Frontal cortex (tissue), 3 donors: ENCODE measurements at regions not wholly inside any gene's neighbourhood (a gene's known extent, or its start where the extent isn't known, plus 50 kb on each side); places are given as distances from the start of the nearest gene placed in this dataset.
"Not testable (repeated sequence)": the region's sequence is repeated elsewhere in the genome, so short reads cannot be mapped to it uniquely, and the experiment has no call there.

Source experiments
- DNase-seq, 2 donors: peaks; one replicate each; pipeline ENCODE4 v3.0.0; 2012; ENCODE audit warnings: low spot score in 2 of 2
- FAIRE-seq: peaks from 2 replicates; lab custom pipeline; 2012; peaks lifted over from hg19 to GRCh38; lab: Jason Lieb, UNC
- donor health status: control.
- donor health status: control.
- donor health status: control.

DNA sequence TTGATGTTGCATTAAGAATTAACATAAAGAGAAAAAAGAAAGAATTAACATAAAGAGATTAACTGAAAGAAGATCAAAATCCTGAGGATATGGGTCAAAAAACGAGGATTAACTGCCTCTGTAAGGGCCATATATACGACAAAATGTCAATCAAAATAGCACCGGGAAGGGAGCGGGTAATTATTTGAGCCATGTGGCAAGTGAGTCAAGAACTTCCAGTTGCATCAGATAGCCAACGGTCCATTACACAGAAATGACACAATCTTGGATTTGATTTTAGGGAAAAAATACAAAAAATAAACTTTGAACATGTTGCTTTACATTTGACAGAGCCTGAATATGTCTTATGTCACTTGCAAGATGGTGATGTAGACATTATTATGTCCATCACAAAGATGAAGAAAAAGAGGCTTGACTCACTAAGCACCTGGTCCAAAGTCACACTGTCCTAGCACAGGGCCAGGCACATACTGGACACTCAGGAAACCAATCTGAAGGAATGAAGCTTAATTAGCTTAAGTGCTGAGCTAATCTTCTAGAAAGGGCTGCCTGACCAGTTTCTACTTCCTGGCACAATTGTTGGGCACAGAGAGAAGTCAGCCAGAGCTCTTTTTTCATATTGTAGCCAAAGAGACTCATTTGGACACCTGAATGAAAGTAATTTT, 273.2 kb upstream of the PAPPA start:
- FAIRE-seq (no peak), DNase-seq (no peak)

DNA sequence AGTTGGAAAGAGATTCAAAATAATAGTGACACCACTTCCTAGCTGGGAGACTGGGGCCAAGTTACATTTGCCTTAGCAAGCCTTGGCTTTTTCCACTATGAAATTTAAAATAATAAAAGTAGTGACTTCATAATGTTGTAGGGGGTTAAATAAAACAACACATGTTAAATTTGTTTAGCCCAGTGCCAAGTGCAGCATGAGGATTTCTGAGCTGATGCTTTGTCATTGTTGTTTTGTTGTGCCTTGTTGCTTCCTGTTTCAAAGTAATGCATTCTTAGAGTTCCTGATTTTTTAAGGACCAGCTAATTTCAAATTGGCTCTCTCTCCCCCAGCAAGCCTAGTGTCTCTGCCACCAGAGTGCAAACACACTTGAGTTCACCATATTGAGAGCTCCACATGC, 270.7 kb upstream of the PAPPA start:
- DNase-seq: no peak
- FAIRE-seq: no peak

- DNase-seq: peak in 1 of 2 donors; percentile 2
- FAIRE-seq: no peak
These were observed 269.9 kb upstream of the PAPPA start for GRCh38 chr9:115883467-115884329.

DNA sequence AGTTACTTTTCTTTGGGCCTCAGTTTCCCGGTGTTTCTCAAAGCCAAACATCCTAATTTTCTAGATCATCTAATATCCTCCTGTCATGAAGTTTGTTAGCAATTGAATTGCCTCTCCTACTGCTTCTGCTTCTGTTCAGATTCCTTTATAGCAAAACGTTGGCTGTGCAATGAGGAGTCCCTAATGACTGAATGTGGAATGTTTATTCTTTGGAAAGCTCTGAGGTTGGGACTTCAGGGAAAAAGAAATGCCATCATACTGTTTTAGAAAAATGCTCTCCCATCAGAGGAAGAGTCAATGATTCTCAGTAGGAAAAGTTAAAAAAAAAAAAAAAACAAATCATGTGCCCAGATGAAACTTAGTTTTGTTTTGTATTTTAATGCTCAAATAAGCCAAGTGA, 268.7 kb upstream of the PAPPA start:
- DNase-seq (no peak), FAIRE-seq (no peak)

GRCh38 chr9:115888131-115888530, 265.5 kb upstream of the PAPPA start:
- DNase-seq (no peak), FAIRE-seq (no peak)

GRCh38 chr9:115891929-115892328, 261.7 kb upstream of the PAPPA start:
- FAIRE-seq (no peak), DNase-seq (no peak)

DNA sequence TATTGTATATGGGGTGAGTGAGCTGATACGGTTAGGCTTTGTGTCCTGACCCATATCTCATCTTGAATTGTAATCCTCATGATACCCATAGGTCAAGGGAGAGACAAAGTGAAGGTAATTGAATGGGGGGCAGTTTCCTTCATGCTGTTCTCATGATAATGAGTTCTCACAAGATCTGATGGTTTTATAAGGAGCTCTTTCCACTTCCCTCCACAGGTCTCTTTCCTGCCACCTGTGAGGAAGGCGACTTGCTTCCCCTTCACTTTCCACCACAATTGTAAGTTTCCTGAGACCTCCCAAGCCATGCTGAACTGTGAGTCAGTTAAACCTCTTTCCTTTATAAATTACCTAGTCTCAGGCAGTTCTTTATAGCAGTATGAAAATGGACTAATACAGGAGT, 255.1 kb upstream of the PAPPA start:
- not testable (repeated sequence) for FAIRE-seq, DNase-seq

GRCh38 chr9:115900698-115901097, 252.9 kb upstream of the PAPPA start:
- FAIRE-seq (no peak), DNase-seq (no peak)

GRCh38 chr9:115910959-115911358, 242.6 kb upstream of the PAPPA start:
- no peak for FAIRE-seq
- DNase-seq: no peak

- FAIRE-seq: no peak
- no peak for DNase-seq
These were observed 241.5 kb upstream of the PAPPA start for GRCh38 chr9:115912086-115912485.

- no peak for FAIRE-seq
- DNase-seq: no peak
These were observed 239.9 kb upstream of the PAPPA start for GRCh38 chr9:115913696-115914095.

GRCh38 chr9:115914291-115914690, 239.3 kb upstream of the PAPPA start:
- FAIRE-seq (no peak), DNase-seq (no peak)

DNA sequence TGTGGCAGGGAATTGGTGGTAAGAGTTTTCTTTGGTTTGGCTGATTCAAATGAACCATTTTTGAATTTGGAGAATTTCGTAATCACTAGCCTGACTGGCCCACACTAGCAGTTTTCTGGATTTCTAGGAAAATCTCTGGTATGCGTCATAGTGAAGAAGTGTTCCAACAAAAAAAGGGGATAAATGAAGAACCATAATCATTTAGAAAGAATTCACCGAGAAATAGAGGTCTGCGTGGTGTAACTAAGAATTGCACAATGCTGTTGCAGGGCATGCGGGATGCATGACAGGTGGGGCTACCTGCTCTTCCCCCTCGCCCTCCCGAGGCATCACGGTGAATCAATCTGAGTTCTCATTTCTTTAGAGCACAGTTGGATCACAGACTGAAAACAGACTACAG, 232.3 kb upstream of the PAPPA start:
- no peak for DNase-seq
- FAIRE-seq: no peak

DNA sequence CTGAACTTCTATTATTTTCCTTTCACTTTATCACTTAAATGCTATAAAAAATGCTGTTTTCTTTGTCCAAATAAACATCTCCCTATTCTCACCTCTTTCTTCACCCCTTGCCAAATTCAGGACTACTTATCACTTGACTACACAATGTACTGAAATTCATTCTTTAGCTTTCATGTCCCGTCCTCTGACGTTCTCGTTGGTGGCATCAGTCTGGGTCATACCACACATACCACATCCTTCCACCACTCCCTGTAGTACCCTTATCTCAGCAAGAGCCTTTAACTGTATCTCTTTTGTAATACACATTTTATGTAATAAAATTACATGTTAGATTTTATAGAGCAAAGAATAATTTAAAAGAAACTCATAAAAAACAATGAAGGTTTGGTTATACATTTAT, 231.1 kb upstream of the PAPPA start:
- FAIRE-seq: no peak
- DNase-seq: no peak

GRCh38 chr9:115923410-115923809, 230.2 kb upstream of the PAPPA start:
- DNase-seq (no peak), FAIRE-seq (no peak)

- DNase-seq: no peak
- no peak for FAIRE-seq
These were observed 229.5 kb upstream of the PAPPA start for GRCh38 chr9:115923903-115924668.

DNA sequence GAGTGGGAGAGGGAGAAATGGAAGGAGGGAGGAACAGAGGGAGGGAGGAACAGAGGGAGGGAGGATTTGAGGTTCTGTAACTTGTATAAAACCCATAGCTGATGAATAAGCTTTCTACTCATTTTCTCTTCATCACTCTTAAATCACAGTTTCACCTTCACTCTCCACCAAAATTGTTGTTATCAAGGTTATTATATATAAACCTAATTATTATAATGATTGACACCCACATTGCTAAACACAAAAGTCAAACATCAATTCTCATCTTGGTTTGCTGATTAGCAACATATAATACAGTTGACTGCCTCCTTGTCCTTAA, 229.0 kb upstream of the PAPPA start:
- DNase-seq (no peak), FAIRE-seq (no peak)

- FAIRE-seq: no peak
These were observed 228.2 kb upstream of the PAPPA start for GRCh38 chr9:115925424-115925823.

DNA sequence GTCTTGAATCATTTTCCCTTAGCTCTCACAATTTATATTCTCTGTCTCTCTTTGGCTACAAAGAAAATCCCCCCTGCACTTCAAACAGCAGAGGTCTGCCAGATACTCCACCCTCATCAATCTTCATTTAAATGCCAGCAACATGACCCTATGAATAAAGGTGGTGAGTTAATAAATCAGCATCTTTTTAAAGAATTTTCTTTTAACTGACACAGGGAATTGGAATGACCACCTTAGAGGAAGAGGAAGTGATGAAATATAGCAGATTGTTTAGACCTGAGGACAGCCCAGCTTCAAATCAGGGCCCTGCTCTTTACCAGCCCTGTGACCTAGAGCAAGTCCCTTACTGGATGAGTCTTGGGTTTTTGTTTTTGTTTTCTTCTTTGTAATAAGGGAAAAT, 223.1 kb upstream of the PAPPA start:
- FAIRE-seq (no peak), DNase-seq (no peak)

More at GRCh38 chr9:115925424-115925823, 228.2 kb upstream of the PAPPA start:
- no peak for DNase-seq

- no peak for DNase-seq
- FAIRE-seq: no peak
These were observed 215.1 kb upstream of the PAPPA start for GRCh38 chr9:115938479-115938878.
